GM19324 (cell line): ENCODE measurements at regions not wholly inside any gene's neighbourhood (a gene's known extent, or its start where the extent isn't known, plus 50 kb on each side); places are given as distances from the start of the nearest gene placed in this dataset.

Source experiments
- ATAC-seq: cut with Tn5 transposase; IDR thresholded peaks from one replicate; pipeline ENCODE4 v1.9.1; 2021; ENCODE audit warnings: mild to moderate bottlenecking, moderate library complexity; ENCODE audit not compliant: unreplicated experiment, low FRiP score

DNA sequence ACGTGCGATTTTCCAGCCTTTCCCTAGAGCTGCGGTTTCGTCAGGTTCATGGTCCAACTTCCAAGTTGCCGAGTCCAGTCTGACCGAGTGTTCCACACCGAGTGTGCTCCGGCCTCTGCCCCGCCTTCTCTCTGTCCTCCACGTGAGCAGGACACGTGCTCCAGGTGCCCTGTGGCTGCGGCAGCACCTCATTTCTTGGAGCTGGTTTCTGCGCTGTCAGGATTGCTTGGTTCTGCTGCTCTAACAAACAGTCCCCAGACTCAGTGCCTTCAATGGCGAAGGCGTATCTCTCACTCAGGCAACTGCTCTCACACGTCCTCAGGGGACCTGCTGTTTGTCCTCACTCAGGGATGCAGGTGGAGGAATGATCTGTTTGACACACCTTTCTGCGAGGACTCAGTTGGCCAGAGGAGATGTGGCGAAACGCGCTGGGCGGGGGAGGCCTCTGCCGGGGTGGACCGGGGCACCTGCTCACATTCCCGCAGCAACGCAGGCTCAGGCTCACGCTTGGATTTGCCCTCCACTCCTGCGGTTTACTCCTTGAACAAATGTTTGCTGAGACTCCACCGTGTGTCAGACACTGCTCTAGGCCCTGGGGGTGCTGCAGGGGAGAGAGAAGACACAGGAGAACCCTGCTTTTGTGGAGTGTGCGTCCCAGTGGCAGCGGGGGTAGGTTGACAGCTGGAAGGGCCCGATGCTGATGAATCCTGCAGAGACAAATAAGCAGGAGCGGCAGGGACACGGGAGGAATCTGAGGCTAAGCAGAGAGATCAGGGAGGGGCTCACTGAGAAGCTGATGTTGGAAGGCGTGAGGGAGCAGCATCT, 63.4 kb upstream of the FBRSL1 start:
- ATAC-seq = no peak

DNA sequence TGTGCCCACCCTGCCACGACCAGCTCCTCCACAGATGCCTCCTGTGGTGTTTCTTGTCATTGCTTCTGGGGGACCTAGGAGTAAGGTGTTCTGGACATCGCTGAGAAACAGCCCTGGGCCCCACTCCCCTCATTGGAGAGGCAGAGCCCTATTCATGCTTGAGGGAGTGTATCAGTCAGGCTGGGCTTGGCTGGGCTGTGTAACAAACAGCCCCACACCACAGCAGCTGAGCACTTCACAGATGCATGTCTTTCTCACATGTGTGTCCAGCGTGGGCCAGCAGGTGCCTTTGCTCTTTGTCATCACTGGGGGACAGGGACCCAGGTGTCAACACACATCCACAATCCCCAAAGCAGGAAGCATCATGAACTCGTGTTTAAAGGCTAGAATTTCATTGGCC, 65.1 kb upstream of the FBRSL1 start:
- no peak for ATAC-seq

DNA sequence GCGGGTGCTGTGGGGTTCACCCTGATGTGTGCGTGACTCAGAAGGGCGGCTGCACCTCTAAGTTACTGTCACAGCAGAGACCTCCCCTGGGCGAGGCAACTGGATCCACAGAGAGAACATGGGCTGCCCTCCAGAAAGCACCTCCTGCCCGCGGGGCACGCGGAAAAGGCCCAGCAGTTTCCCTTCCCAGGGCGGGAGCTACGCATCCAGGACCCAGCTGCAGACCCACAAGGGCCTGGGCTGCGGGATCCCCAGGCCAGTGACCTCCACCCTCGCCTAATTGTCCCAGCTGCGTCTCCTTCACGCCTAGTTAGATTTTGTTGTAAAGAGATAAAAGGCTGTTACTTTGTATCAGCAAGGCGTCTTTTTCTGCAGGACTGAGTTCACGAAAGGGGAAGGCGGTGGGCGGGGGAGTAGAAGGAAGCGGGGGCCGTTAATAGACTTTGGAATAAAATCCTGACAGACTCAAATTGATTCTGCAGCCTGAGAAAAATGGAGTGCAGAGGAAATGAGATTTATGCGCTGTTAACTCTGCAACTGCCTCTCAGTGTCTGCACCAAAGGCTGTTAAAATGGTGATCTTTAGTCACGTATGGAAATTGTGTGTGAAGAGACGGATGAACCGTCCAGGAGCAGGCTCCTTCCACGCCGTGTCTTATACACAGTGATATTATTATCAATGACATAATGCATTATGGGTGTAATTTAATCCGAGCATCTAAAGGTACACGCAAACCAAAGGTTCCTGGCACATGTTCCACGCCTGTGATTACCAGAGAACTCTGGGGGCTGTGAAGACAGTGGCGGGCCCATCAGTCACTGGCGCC, 65.9 kb upstream of the FBRSL1 start:
- ATAC-seq = no peak

DNA sequence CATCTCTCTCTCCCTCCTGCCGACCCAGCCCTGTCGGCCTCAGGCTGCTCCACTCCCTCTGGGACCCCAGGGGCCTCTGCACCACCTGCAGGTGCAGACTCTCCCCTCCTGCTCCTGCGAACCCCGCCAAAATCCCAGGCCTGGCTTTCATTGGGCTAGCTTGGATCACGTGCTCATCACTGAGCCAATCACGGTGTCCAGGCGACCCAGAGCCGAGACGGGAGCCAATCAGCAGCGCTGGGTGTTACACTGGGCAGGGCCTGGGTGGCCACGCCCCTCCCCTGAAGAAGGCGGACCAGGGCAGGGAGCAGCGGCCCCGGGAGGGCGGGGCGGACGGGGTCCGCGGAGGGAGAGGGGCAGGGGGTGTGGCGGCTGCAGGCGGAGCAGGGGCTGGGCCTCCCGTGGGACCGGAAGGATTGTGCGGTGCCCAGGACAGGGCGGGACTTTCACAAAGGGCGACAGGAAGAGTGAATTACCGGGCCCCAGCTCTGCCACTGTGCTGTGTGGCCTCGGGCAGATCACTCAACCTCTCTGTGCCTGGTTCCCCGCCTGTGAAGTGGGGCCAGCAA, 66.6 kb upstream of the FBRSL1 start:
- no peak for ATAC-seq

DNA sequence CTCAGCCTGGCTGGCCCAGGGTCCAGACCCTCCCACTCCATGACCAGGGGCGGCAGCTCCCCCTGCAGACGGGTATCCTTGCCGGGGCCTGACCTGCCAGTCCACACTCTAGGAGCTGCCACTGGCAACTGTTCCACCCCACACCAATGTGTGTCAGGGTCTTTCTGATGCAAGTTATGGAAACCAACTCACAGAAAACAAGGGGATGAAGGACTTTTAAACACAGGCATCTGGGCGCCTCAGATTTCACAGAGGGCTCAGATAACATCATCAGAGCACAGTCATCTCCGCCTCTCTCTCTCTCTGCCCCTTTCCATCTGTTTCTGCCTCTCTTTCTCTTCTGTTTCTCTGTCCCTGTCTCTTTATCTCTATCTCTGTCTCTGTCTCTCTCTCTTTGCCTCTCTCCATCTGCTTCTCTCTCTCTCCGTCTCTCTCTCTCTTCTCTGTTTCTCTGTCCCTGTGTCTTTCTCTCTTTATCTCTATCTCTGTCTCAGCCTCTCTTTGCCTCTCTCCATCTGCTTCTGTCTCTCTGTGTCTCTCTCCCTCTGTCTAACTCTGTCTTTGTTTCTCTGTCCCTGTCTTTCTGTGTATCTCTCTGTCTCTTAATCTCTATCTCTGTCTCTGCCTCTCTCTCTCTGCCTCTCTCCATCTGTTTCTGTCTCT, 67.4 kb upstream of the FBRSL1 start:
- ATAC-seq = no peak

DNA sequence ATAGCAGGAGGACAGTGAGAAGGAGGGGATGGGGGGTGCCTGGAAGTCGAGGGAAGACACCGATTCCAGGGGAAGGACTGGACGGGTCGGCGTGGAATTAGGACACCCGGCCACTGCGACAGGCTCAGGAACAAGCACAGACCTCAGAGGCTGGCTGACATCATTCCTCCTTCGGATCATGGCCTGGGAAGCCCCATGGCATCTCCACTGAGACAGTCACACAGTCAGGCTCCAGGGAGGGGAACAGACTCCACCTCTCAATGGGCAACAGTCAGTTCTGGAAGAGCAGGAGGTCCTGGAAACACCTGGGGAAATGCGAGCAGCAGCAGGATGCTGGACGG, 67.9 kb upstream of the FBRSL1 start:
- ATAC-seq = no peak

DNA sequence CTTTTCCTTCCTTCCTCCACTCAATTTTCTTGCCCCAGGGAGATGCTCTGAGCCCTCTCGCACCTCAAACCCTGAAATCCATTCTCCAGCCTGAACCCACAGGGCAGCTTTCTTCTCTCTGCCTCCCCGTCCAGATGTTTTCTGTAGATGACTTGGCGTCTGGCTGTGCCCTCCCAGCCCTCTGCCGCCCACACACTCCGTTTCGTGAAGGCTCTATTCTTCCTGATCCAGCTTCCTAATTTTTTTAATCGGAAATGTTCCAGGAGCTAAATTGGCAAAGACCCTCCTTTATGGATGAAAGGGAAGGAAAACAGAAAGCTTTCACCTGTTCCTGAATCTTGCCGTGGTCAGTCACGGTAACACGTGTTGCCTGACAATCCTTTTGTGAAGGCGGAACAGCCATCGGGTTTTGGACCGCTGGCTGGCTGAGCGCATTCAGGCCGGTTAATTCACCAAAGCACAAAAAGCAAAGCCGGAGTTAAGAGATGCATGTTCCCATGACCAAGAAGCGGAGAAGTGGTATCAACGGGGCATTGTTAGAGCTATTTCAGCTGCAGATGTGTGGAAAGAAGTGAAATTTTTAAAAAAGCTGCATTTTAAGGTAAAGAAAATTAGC, 70.2 kb upstream of the FBRSL1 start:
- ATAC-seq = no peak

DNA sequence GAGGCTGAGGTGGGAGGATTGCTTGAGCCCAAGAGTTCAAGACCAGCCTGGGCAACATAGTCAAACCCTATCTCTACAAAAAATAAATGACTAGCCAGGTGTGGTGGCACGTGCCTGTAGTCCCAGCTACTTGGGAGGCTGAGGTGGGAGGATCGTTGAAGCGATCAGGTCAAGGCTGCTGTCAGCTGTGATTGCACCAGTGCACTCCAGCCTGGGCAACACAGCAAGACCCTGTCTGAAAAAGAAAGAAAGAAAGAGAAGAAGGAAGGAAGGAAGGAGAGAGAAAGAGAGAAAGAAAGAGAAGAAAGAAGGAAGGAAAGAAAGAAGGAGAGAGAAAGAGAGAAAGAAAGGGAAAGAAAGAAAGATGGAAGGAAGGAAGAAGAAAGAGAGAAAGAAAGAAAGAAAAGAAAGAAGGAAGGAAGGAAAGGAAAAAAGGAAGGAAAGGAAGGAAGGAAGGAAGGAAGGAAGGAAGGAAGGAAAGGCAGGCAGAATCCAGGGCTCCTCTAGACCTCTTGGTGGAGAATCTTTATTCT, 71.5 kb upstream of the FBRSL1 start:
- no peak for ATAC-seq

DNA sequence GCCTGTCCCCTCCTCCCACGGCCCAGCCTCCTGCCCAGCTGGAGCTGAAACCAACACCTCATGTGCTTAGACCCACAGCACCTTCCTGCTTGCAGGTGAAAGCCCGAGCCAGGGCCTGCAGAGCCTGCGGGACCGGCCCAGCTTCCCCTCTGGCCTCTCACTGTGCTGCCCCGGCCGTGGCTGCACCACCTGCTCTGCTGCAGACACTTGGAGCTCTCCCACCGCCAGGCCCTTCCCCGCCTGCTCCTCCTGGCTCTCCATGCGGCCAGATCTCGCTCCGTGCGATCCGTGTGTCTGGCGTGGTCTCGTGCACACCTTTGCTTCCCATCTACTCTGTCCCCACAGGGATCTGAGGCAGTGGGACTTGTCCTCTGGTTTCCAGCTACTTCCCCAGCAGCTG, 72.2 kb upstream of the FBRSL1 start:
- ATAC-seq = no peak

DNA sequence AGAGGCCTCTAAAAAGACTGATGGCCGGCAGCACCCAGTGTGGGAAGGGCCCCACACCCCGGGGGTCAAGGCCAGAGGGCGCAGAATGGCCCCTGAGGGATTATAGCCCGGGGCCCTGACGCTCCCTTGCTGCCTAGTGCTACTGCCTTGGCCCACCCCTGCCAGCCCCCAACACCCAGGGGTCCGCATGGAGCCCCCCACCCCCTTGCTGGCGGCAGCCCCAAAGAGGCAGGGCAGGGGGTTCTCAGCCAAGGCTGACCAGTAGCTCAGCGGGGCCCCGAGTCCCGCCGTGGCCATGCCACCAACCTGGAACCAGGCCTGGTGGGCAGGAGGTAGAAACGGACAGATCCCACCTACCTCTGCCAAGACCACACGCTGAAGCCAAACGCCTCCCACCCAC, 73.1 kb upstream of the FBRSL1 start:
- ATAC-seq = no peak

DNA sequence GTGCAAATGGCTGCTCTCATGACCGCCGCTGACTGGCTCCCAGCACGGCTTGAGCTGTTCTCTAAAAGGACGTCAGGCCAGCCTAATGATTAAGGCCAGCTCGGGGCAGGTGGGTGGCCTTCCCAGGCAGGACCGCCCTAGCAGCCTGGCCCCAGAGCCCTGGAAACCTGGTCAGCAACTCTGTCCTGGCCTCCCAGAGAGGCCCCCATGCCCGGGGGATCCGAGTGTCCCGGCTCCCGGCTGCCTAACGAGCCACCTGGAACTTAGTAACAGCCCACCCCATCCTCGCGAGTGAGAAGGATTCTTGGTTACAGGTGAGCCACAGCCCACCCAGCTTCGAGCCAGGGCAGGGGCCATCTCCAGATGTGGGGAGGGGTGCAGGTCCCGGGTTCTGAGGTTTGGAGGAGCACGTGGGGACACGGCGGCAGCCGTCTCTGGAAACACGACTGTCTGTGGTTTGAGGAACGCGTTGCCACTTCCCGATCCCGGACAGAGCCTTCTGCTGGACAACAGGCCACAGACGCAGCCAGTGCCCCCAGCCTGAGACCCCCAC, 73.8 kb upstream of the FBRSL1 start:
- no peak for ATAC-seq

DNA sequence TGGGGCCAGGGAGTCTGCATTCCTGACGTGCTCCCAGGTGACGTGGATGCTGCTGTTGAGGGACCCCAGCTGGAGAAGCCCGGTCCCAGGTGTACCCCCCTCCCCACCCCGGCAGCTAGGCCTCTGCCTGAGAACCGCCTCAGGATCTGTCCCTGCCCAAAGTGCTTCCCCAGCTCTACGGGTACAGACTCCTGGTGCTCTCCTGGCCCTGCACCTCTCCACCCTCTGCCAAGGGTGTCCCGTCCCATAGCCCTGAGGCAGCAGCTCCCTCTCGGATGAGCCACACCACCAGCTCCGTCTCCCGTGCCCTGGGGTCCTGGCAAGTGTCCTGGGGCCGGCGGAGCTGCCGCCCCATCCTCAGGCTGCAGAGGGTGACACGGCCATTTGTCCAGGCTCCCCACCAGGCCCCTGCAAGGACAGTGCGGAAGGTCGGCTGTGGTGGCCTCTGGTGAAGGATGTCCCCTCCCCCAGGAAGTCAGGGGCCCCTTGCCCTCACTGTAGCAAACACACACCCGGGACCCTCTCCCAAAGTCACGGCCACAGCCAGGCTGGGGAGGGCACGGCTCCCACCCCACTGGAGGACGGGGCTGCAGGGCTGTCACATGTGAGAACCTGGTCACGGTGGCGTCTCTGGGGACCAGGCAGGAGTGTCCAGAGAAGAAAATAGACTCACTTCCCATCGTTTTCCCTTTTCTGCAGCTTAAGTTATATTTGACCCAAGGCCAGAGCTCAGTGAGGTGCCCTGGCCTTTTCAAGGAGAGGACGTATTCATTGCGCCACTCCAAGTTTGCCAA, 74.4 kb upstream of the FBRSL1 start:
- no peak for ATAC-seq

DNA sequence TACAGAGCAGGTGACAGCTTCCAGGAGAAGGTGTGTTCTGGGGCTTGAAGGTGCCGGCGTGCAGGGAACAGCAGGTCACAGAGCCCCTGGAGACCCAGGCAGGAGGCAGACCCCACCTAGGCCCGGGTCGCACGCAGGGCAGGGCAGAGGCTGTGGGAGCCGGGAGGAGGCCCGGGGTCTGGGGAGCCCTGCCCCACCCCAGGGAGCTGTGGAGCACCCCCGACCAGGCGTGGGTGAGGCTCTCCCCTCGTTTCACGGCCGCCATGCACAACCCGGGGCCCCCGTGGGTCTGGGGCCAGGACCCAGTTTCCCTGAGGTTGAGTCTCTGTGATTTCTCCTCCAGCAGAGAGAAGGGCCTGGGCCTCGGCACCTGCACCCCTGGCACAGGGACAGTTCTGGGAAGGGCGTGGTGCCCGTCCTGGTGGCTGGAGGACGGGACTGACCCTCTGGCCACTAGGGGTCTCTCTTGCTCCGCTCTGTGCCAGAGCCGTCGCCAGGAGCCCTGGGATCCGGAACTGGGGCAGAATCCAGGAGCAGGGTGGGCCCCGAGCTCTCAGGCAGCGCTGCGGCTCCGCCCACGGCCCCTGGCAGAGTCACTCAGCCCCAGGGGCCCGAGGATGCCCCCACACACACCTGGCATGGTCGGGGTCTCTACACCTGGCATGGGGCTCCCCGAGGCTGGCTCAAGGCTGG, 75.2 kb upstream of the FBRSL1 start:
- peak; percentile 69 for ATAC-seq

DNA sequence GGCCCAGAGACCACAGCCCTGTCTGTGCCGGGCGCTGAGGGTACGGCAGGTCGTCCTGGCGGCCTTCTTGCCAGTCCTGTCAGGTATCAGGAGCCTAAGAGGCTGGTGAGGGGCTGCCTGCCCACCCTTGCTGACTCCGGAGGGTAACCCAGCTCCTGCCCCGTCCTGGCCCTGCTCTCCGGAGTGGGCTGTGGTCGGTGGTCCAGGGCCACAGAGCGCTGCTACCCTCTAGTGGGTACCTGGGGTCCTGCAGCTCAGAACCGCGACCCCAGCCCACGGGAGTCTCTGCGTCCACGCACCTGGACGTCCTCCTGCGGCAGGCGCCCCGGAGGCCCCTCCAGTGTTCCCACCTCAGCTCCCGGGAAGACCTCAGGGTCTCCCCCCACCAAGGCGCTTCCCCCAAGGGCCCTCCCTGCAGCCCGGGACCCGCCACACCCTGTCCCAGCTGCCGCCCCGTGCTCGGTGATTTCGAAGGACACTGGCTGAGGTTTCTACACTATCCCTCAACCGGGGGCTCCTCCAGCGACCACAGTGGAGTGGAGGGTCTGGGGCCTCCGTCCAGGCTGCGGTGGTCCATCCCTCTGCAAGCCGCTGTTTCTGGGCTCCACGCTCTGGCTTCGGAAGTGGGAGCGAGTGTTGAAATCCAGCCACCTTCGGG, 75.9 kb upstream of the FBRSL1 start:
- no peak for ATAC-seq

DNA sequence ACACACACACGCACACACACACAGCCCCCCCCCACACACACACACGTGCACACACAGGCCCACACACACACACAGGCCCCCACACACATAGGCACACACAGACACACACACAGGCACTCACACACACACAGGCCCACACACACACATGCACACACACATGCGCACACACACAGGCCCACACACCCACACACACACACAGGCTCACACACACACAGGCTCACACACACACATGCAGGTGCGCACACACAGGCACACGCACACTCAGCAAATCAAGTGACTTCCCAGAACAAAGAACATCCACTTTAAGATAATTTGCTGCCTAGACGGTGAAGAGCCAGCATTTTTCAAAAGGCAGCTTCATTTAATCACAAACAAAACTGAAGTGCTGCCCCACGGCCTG, 78.5 kb upstream of the FBRSL1 start:
- no peak for ATAC-seq

DNA sequence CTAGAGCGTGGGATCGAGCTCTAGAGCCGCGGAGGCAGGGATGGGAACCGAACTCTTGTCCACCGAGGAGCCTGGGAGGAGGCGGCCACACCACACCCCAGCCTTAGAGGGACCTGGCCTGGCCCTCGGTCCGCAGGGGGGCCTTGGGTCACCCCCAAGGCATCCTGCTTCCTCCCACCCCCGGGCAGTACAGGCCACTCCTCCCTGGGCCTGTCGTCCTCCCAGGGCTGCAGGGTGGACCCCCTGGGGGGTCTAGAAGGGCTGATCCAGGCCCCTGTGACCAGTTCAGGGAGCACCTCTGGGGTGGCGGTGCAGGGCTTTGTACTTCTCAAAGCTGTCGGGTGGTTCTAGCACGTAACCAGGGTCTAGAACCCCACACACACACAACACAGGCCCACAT, 79.1 kb upstream of the FBRSL1 start:
- ATAC-seq = no peak

DNA sequence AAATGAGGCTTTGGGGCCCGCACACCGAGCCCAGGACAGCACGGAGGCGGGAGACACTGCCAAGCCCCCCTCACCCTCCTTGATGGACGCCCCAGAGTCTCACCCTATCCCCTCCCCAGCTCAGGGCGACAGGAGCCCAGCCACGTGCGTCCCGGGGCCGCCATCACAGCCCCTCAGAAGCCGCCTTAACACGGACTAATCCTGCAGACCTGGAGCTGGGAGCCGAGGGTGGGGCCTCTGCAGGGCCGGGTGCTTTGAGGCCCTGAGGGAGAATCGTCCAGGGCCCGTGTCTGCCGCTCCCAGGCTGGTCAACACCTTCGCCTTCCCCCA, 79.7 kb upstream of the FBRSL1 start:
- no peak for ATAC-seq

DNA sequence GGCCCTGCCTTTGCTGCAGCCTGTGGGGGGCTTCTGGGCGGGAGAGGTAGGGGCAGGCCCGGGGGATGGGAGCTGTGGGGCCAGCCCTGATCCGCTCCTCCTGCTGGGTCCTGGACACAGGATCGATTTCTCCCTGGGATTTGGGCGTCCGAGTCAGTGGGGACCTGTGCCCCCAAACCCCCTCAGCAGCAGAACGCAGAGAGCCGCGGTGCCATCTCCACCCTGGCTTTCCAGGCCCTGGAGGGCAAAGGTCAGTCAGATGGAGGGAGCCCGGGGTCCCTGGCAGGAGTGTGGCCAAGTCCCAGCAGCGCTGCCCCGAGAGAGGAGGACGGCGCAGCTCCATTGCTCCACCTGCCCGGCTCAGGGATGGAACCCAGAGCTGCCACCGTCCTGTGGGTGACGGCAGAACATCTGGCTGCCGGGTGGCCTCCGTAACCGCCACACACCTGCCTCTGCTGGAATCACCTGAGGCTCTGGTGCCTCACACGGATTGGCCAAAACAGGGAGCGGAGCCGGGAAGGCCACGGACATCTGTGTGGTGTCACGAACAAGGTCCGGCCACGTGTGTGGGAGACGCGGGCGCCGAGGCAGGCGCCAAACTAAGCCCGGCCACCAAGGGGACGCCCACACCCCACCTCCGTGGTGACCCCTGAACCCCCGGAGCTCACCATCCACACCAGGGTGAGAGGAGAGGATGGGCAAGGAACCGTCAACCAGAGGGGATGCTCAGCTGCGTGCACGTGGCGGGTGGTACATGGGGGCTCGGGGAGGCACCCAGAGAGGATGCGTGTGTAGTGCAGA, 80.3 kb upstream of the FBRSL1 start:
- ATAC-seq = no peak
